ENCODE measurements at regions not wholly inside any gene's neighbourhood (a gene's known extent, or its start where the extent isn't known, plus 50 kb on each side); places are given as distances from the start of the nearest gene placed in this dataset.

- no peak overlapping the region for H3K4me2 ChIP-seq (ENCODE audit: insufficient read depth, low read length)
- no peaks in the 10 kb centered on the region for H3K79me2 ChIP-seq (ENCODE audit: control insufficient read depth, insufficient read depth, low read length)
- DNase-seq (ENCODE audit: extremely low read depth in 1 of 4, low spot score in 3 of 4): no peak
- in situ Hi-C loops (cut with MboI) (no loop called here), intact Hi-C loops (cut with micrococcal nuclease) (no loop called here)
- H3K4me3 ChIP-seq: no peak overlapping the region
- WGBS (ENCODE audit: insufficient coverage, low coverage, missing lambda C conversion rate): 10% methylated on average over 2 of the region's 2 CpGs
- FAIRE-seq: no peak
- POLR2A ChIA-PET: no interaction called here
- H2AFZ ChIP-seq (ENCODE audit: low read depth, low read length): no peak overlapping the region
- H3K27me3 ChIP-seq (ENCODE audit: control insufficient read depth in 2 of 2, insufficient read depth in 2 of 2, low read length in 2 of 2): no peaks in the 10 kb centered on the region
- no peaks in the 10 kb centered on the region for H3K9me1 ChIP-seq (ENCODE audit: control insufficient read depth, insufficient read depth, low read length)
- no peak overlapping the region for H3K27ac ChIP-seq (ENCODE audit: extremely low read depth, low read depth, low read length)
- H4K20me1 ChIP-seq (replicated peaks; ENCODE audit: control insufficient read depth, insufficient read depth, low read length): no peaks in the 10 kb centered on the region
- H3K4me1 ChIP-seq (replicated peaks in 1 of 2; ENCODE audit: control insufficient read depth in 2 of 2, insufficient read depth in 2 of 2, low read length in 2 of 2): peaks cover 10% of the 10 kb centered on the region in 2 experiments; a peak in 4 of 5 replicates
- no peaks in the 10 kb centered on the region for H3K9me3 ChIP-seq (replicated peaks; ENCODE audit: control insufficient read depth, insufficient read depth, low read depth, low read length)
- no peaks in the 10 kb centered on the region for H3K36me3 ChIP-seq (ENCODE audit: control insufficient read depth, insufficient read depth, low read length)
- no peak overlapping the region for H3K9ac ChIP-seq (ENCODE audit: insufficient read depth in 1 of 2, low read depth in 2 of 2, low read length in 2 of 2)
- CTCF ChIA-PET (ENCODE audit: low intra/inter-chr PET ratio): no interaction called here
- no TSS peak for BruUV-seq (replicated peaks)
- peak; percentile 32; the same call in 1 of the 3 replicates for ATAC-seq
- TF ChIP-seq GABPA (tag; conservative IDR thresholded peaks at IDR 0.05; ENCODE audit: low read depth) (no peak), SAFB2 (IDR thresholded peaks at IDR 0.05; ENCODE audit: borderline replicate concordance, low read depth, low read length, severe bottlenecking) (no peak), SMARCC2 (IDR thresholded peaks at IDR 0.05; ENCODE audit: low read depth) (no peak), MNT (conservative IDR thresholded peaks at IDR 0.05) (no peak), NONO (IDR thresholded peaks at IDR 0.05; ENCODE audit: low read depth in 2 of 2, low read length in 1 of 2) (no peak), HDAC2 (IDR thresholded peaks at IDR 0.05) (no peak), ZNF280B (CRISPR knock-in tag; IDR thresholded peaks at IDR 0.05) (no peak), CTCF (IDR thresholded peaks at IDR 0.05 in 2 of 3, conservative IDR thresholded peaks at IDR 0.05 in 1 of 3; ENCODE audit: insufficient read depth in 2 of 3, low read depth in 1 of 3, low read length in 3 of 3) (peak in 2 of 3 experiments; percentile 15 to 37; a peak in 2 of 6 replicates), RAD21 (CRISPR knock-in tag; conservative IDR thresholded peaks at IDR 0.05 in 1 of 2, IDR thresholded peaks at IDR 0.05 in 1 of 2) (peak; percentile 27 to 51; a peak in 2 of 4 replicates), ZC3H4 (CRISPR knock-in tag; IDR thresholded peaks at IDR 0.05; ENCODE audit: borderline replicate concordance) (no peak)
These were observed 124.4 kb downstream of the TOMM20 start for GRCh38 chr1:235004276-235004675.

All from K562 (cell line).